ENCODE measurements at regions not wholly inside any gene's neighbourhood (a gene's known extent, or its start where the extent isn't known, plus 50 kb on each side); places are given as distances from the start of the nearest gene placed in this dataset.
A peak's percentile ranks its signal among the peaks of the same experiment; 100 is the strongest.

GRCh38 chr12:11568762-11569478, 80.6 kb upstream of the ETV6 start:
- DNase-seq = no peak

GRCh38 chr12:11569716-11570115, 79.8 kb upstream of the ETV6 start:
- DNase-seq = no peak

- no peak for DNase-seq
These were observed 75.6 kb upstream of the ETV6 start for GRCh38 chr12:11573880-11574279.

- DNase-seq = no peak
These were observed 73.4 kb upstream of the ETV6 start for GRCh38 chr12:11576104-11576503.

- no peak for DNase-seq
These were observed 71.7 kb upstream of the ETV6 start for GRCh38 chr12:11577658-11578260.

GRCh38 chr12:11578461-11578993, 70.9 kb upstream of the ETV6 start:
- DNase-seq = no peak

- no peak for DNase-seq
These were observed 69.2 kb upstream of the ETV6 start for GRCh38 chr12:11580125-11580751.

- peak; percentile 66 for DNase-seq
These were observed 68.2 kb upstream of the ETV6 start for GRCh38 chr12:11581179-11581755.

- no peak for DNase-seq
These were observed 65.1 kb upstream of the ETV6 start for GRCh38 chr12:11584221-11584855.

- DNase-seq = no peak
These were observed 57.0 kb upstream of the ETV6 start for GRCh38 chr12:11592484-11592883.

GRCh38 chr12:11593013-11593412, 56.5 kb upstream of the ETV6 start:
- no peak for DNase-seq

- DNase-seq = no peak
These were observed 54.4 kb upstream of the ETV6 start for GRCh38 chr12:11595080-11595479.

- no peak for DNase-seq
These were observed 53.3 kb upstream of the ETV6 start for GRCh38 chr12:11596141-11596540.

GRCh38 chr12:11598900-11599299, 50.6 kb upstream of the ETV6 start:
- no peak for DNase-seq

Data from NCI-H1092 (cell line).